ENCODE measurements at regions not wholly inside any gene's neighbourhood (a gene's known extent, or its start where the extent isn't known, plus 50 kb on each side); places are given as distances from the start of the nearest gene placed in this dataset.
"Not testable (repeated sequence)": the region's sequence is repeated elsewhere in the genome, so short reads cannot be mapped to it uniquely, and the experiment has no call there.

GRCh38 chr12:73529954-73530353 lies 1007.7 kb upstream of the ATXN7L3B start:
- no peak for DNase-seq

- no peak for DNase-seq
Measured at GRCh38 chr12:73531752-73532151, 1005.9 kb upstream of the ATXN7L3B start.

- DNase-seq, result no peak
Measured at GRCh38 chr12:73547421-73547820, 990.2 kb upstream of the ATXN7L3B start.

GRCh38 chr12:73585136-73585535 lies 952.5 kb upstream of the ATXN7L3B start:
- DNase-seq, result no peak

- no peak for DNase-seq
Measured at GRCh38 chr12:73589220-73589619, 948.4 kb upstream of the ATXN7L3B start.

GRCh38 chr12:73598626-73599025 lies 939.0 kb upstream of the ATXN7L3B start:
- DNase-seq, result no peak

- DNase-seq, result no peak
Measured at GRCh38 chr12:73599268-73599667, 938.4 kb upstream of the ATXN7L3B start.

- DNase-seq, result not testable (repeated sequence)
Measured at GRCh38 chr12:73605925-73606324, 931.7 kb upstream of the ATXN7L3B start.

- peak; percentile 14 for DNase-seq
Measured at GRCh38 chr12:73612551-73612950, 925.1 kb upstream of the ATXN7L3B start.

- DNase-seq, result no peak
Measured at GRCh38 chr12:73623421-73623820, 914.2 kb upstream of the ATXN7L3B start.

GRCh38 chr12:73625226-73625625 lies 912.4 kb upstream of the ATXN7L3B start:
- DNase-seq, result no peak

- no peak for DNase-seq
Measured at GRCh38 chr12:73629171-73629570, 908.5 kb upstream of the ATXN7L3B start.

GRCh38 chr12:73629893-73630831 lies 907.5 kb upstream of the ATXN7L3B start:
- no peak for DNase-seq

GRCh38 chr12:73632191-73632590 lies 905.4 kb upstream of the ATXN7L3B start:
- no peak for DNase-seq

- no peak for DNase-seq
Measured at GRCh38 chr12:73632661-73633060, 905.0 kb upstream of the ATXN7L3B start.

GRCh38 chr12:73639397-73639796 lies 898.2 kb upstream of the ATXN7L3B start:
- DNase-seq, result not testable (repeated sequence)

- DNase-seq, result no peak
Measured at GRCh38 chr12:73656375-73656774, 881.3 kb upstream of the ATXN7L3B start.

GRCh38 chr12:73659802-73660201 lies 877.8 kb upstream of the ATXN7L3B start:
- no peak for DNase-seq

GRCh38 chr12:73665193-73665592 lies 872.4 kb upstream of the ATXN7L3B start:
- no peak for DNase-seq

- DNase-seq, result not testable (repeated sequence)
Measured at GRCh38 chr12:73671550-73671949, 866.1 kb upstream of the ATXN7L3B start.

- no peak for DNase-seq
Measured at GRCh38 chr12:73677520-73678291, 859.9 kb upstream of the ATXN7L3B start.

- DNase-seq, result no peak
Measured at GRCh38 chr12:73678335-73678734, 859.3 kb upstream of the ATXN7L3B start.

- no peak for DNase-seq
Measured at GRCh38 chr12:73699318-73699717, 838.3 kb upstream of the ATXN7L3B start.
